ENCODE measurements at regions not wholly inside any gene's neighbourhood (a gene's known extent, or its start where the extent isn't known, plus 50 kb on each side); places are given as distances from the start of the nearest gene placed in this dataset.

GRCh38 chr1:199706826-199707606, 320.5 kb upstream of the NR5A2 start:
- Histone ChIP-seq H3K4me3 (ENCODE audit: low read length) (no peak overlapping the region), H3K4me1 (ENCODE audit: insufficient read depth, low read length) (no peaks in the 10 kb centered on the region), H2AFZ (ENCODE audit: low read depth, low read length) (no peak overlapping the region), H3K27me3 (ENCODE audit: insufficient read depth, low read length) (no peaks in the 10 kb centered on the region), H3K9me3 (ENCODE audit: low read length) (peaks cover 2% of the 10 kb centered on the region), H3K36me3 (ENCODE audit: insufficient read depth, low read length) (no peaks in the 10 kb centered on the region)

GRCh38 chr1:199710974-199711373, 316.5 kb upstream of the NR5A2 start:
- H3K36me3 ChIP-seq (ENCODE audit: insufficient read depth, low read length) = no peaks in the 10 kb centered on the region
- peaks cover 2% of the 10 kb centered on the region for H3K9me3 ChIP-seq (ENCODE audit: low read length)
- H3K4me3 ChIP-seq (ENCODE audit: low read length) = no peak overlapping the region
- no peak overlapping the region for H2AFZ ChIP-seq (ENCODE audit: low read depth, low read length)
- H3K4me1 ChIP-seq (ENCODE audit: insufficient read depth, low read length) = no peaks in the 10 kb centered on the region
- H3K27me3 ChIP-seq (ENCODE audit: insufficient read depth, low read length) = no peaks in the 10 kb centered on the region

- Histone ChIP-seq H3K9me3 (ENCODE audit: low read length) (no peaks in the 10 kb centered on the region), H3K36me3 (ENCODE audit: insufficient read depth, low read length) (no peaks in the 10 kb centered on the region), H3K4me1 (ENCODE audit: insufficient read depth, low read length) (no peaks in the 10 kb centered on the region), H3K27me3 (ENCODE audit: insufficient read depth, low read length) (no peaks in the 10 kb centered on the region), H3K4me3 (ENCODE audit: low read length) (no peak overlapping the region), H2AFZ (ENCODE audit: low read depth, low read length) (no peak overlapping the region)
These were observed 310.8 kb upstream of the NR5A2 start for GRCh38 chr1:199716729-199717128.

GRCh38 chr1:199719156-199719842, 308.2 kb upstream of the NR5A2 start:
- no peaks in the 10 kb centered on the region for H3K27me3 ChIP-seq (ENCODE audit: insufficient read depth, low read length)
- no peaks in the 10 kb centered on the region for H3K36me3 ChIP-seq (ENCODE audit: insufficient read depth, low read length)
- no peaks in the 10 kb centered on the region for H3K9me3 ChIP-seq (ENCODE audit: low read length)
- H3K4me1 ChIP-seq (ENCODE audit: insufficient read depth, low read length) = peaks cover 10% of the 10 kb centered on the region
- no peak overlapping the region for H3K4me3 ChIP-seq (ENCODE audit: low read length)
- no peak overlapping the region for H2AFZ ChIP-seq (ENCODE audit: low read depth, low read length)

GRCh38 chr1:199720496-199720895, 307.0 kb upstream of the NR5A2 start:
- peaks cover 10% of the 10 kb centered on the region for H3K4me1 ChIP-seq (ENCODE audit: insufficient read depth, low read length)
- no peaks in the 10 kb centered on the region for H3K9me3 ChIP-seq (ENCODE audit: low read length)
- H2AFZ ChIP-seq (ENCODE audit: low read depth, low read length) = no peak overlapping the region
- H3K27me3 ChIP-seq (ENCODE audit: insufficient read depth, low read length) = no peaks in the 10 kb centered on the region
- no peaks in the 10 kb centered on the region for H3K36me3 ChIP-seq (ENCODE audit: insufficient read depth, low read length)
- no peak overlapping the region for H3K4me3 ChIP-seq (ENCODE audit: low read length)

GRCh38 chr1:199721001-199721400, 306.5 kb upstream of the NR5A2 start:
- Histone ChIP-seq H3K9me3 (ENCODE audit: low read length) (no peaks in the 10 kb centered on the region), H3K27me3 (ENCODE audit: insufficient read depth, low read length) (no peaks in the 10 kb centered on the region), H3K36me3 (ENCODE audit: insufficient read depth, low read length) (no peaks in the 10 kb centered on the region), H3K4me3 (ENCODE audit: low read length) (no peak overlapping the region), H2AFZ (ENCODE audit: low read depth, low read length) (no peak overlapping the region), H3K4me1 (ENCODE audit: insufficient read depth, low read length) (peaks cover 10% of the 10 kb centered on the region)

GRCh38 chr1:199723250-199723956, 304.1 kb upstream of the NR5A2 start:
- H3K36me3 ChIP-seq (ENCODE audit: insufficient read depth, low read length) = no peaks in the 10 kb centered on the region
- H3K4me1 ChIP-seq (ENCODE audit: insufficient read depth, low read length) = peaks cover 10% of the 10 kb centered on the region
- no peaks in the 10 kb centered on the region for H3K9me3 ChIP-seq (ENCODE audit: low read length)
- no peak overlapping the region for H2AFZ ChIP-seq (ENCODE audit: low read depth, low read length)
- no peaks in the 10 kb centered on the region for H3K27me3 ChIP-seq (ENCODE audit: insufficient read depth, low read length)
- no peak overlapping the region for H3K4me3 ChIP-seq (ENCODE audit: low read length)

GRCh38 chr1:199724049-199724448, 303.5 kb upstream of the NR5A2 start:
- H2AFZ ChIP-seq (ENCODE audit: low read depth, low read length) = no peak overlapping the region
- no peaks in the 10 kb centered on the region for H3K9me3 ChIP-seq (ENCODE audit: low read length)
- no peaks in the 10 kb centered on the region for H3K36me3 ChIP-seq (ENCODE audit: insufficient read depth, low read length)
- H3K4me1 ChIP-seq (ENCODE audit: insufficient read depth, low read length) = peaks cover 10% of the 10 kb centered on the region
- H3K4me3 ChIP-seq (ENCODE audit: low read length) = no peak overlapping the region
- no peaks in the 10 kb centered on the region for H3K27me3 ChIP-seq (ENCODE audit: insufficient read depth, low read length)

GRCh38 chr1:199725002-199725565, 302.4 kb upstream of the NR5A2 start:
- peaks cover 10% of the 10 kb centered on the region for H3K4me1 ChIP-seq (ENCODE audit: insufficient read depth, low read length)
- no peaks in the 10 kb centered on the region for H3K27me3 ChIP-seq (ENCODE audit: insufficient read depth, low read length)
- no peaks in the 10 kb centered on the region for H3K36me3 ChIP-seq (ENCODE audit: insufficient read depth, low read length)
- no peaks in the 10 kb centered on the region for H3K9me3 ChIP-seq (ENCODE audit: low read length)
- H3K4me3 ChIP-seq (ENCODE audit: low read length) = no peak overlapping the region
- no peak overlapping the region for H2AFZ ChIP-seq (ENCODE audit: low read depth, low read length)

GRCh38 chr1:199727682-199728081, 299.8 kb upstream of the NR5A2 start:
- H3K4me3 ChIP-seq (ENCODE audit: low read length) = no peak overlapping the region
- H3K4me1 ChIP-seq (ENCODE audit: insufficient read depth, low read length) = peaks cover 10% of the 10 kb centered on the region
- H3K9me3 ChIP-seq (ENCODE audit: low read length) = no peaks in the 10 kb centered on the region
- H3K27me3 ChIP-seq (ENCODE audit: insufficient read depth, low read length) = no peaks in the 10 kb centered on the region
- H2AFZ ChIP-seq (ENCODE audit: low read depth, low read length) = no peak overlapping the region
- no peaks in the 10 kb centered on the region for H3K36me3 ChIP-seq (ENCODE audit: insufficient read depth, low read length)

- H3K27me3 ChIP-seq (ENCODE audit: insufficient read depth, low read length) = no peaks in the 10 kb centered on the region
- no peaks in the 10 kb centered on the region for H3K9me3 ChIP-seq (ENCODE audit: low read length)
- no peak overlapping the region for H3K4me3 ChIP-seq (ENCODE audit: low read length)
- no peaks in the 10 kb centered on the region for H3K36me3 ChIP-seq (ENCODE audit: insufficient read depth, low read length)
- no peak overlapping the region for H2AFZ ChIP-seq (ENCODE audit: low read depth, low read length)
- peaks cover 6% of the 10 kb centered on the region for H3K4me1 ChIP-seq (ENCODE audit: insufficient read depth, low read length)
These were observed 299.2 kb upstream of the NR5A2 start for GRCh38 chr1:199728345-199728744.

- Histone ChIP-seq H3K36me3 (ENCODE audit: insufficient read depth, low read length) (no peaks in the 10 kb centered on the region), H2AFZ (ENCODE audit: low read depth, low read length) (no peak overlapping the region), H3K27me3 (ENCODE audit: insufficient read depth, low read length) (no peaks in the 10 kb centered on the region), H3K4me3 (ENCODE audit: low read length) (no peak overlapping the region), H3K9me3 (ENCODE audit: low read length) (no peaks in the 10 kb centered on the region), H3K4me1 (ENCODE audit: insufficient read depth, low read length) (no peaks in the 10 kb centered on the region)
These were observed 294.4 kb upstream of the NR5A2 start for GRCh38 chr1:199733125-199733524.

- Histone ChIP-seq H3K36me3 (ENCODE audit: insufficient read depth, low read length) (no peaks in the 10 kb centered on the region), H3K4me1 (ENCODE audit: insufficient read depth, low read length) (no peaks in the 10 kb centered on the region), H3K27me3 (ENCODE audit: insufficient read depth, low read length) (no peaks in the 10 kb centered on the region), H2AFZ (ENCODE audit: low read depth, low read length) (no peak overlapping the region), H3K4me3 (ENCODE audit: low read length) (no peak overlapping the region), H3K9me3 (ENCODE audit: low read length) (no peaks in the 10 kb centered on the region)
These were observed 293.3 kb upstream of the NR5A2 start for GRCh38 chr1:199734186-199734585.

Data from neuron (in vitro differentiated cells).